Vagina (tissue), 2 donors: ENCODE measurements at regions not wholly inside any gene's neighbourhood (a gene's known extent, or its start where the extent isn't known, plus 50 kb on each side); places are given as distances from the start of the nearest gene placed in this dataset.
"Not testable (repeated sequence)": the region's sequence is repeated elsewhere in the genome, so short reads cannot be mapped to it uniquely, and the experiment has no call there.

Experiments used
- DNase-seq, 2 donors: peaks; one replicate each; pipeline ENCODE4 v3.0.0-alpha.2; 2017; ENCODE audit errors: extremely low spot score in 2 of 2
- H3K27ac ChIP-seq: fragments of 200-600 bp; sonication (generic); one replicate; pipeline ENCODE4 v1.5.1; 2019
- H3K27me3 ChIP-seq: fragments of 200-600 bp; sonication (generic); one replicate; pipeline ENCODE4 v1.5.1; 2019
- H3K36me3 ChIP-seq, 2 donors: fragments of 200-600 bp; sonication (generic); one replicate each; pipeline ENCODE4 v1.5.1; 2017 to 2019
- H3K4me1 ChIP-seq: fragments of 200-600 bp; sonication (generic); one replicate; pipeline ENCODE4 v1.5.1; 2019
- H3K4me3 ChIP-seq, 2 donors: fragments of 200-600 bp; sonication (generic); 1 replicate in 1 of 2; 2 replicates in 1 of 2; pipeline ENCODE4 v1.5.1; 2016 to 2019
- H3K9me3 ChIP-seq: fragments of 200-600 bp; sonication (generic); one replicate; pipeline ENCODE4 v1.5.1; 2019
- POLR2A ChIP-seq, 2 donors: fragments of 450-650 bp; IDR thresholded peaks; one replicate each; pipeline ENCODE4 v1.6.1; 2017; ENCODE audit warnings: antibody characterized with exemption in 2 of 2, mild to moderate bottlenecking in 2 of 2, moderate library complexity in 2 of 2
- POLR2AphosphoS5 ChIP-seq, 2 donors: sonication (generic); formaldehyde crosslinking; IDR thresholded peaks; one replicate each; pipeline ENCODE4 v1.9.0; 2017; ENCODE audit warnings: antibody characterized with exemption in 2 of 2, mild to moderate bottlenecking in 2 of 2, low read depth in 1 of 2; ENCODE audit not compliant: insufficient read depth in 1 of 2
- intact Hi-C: fragments of 100-400 bp; cut with DNase I; formaldehyde crosslinking; loops from one replicate; pipeline ENCODE4 v1.15.1; 2023
- TF ChIP-seq, protein P1 (sequence below), 3 experiments: fragments of 450-650 bp in 2 of 3; fragments of 200-600 bp in 1 of 3; sonication (generic) in 1 of 3; IDR thresholded peaks; one replicate each; pipeline ENCODE4 v1.5.1; 2017 to 2019; ENCODE audit warnings: antibody characterized with exemption in 3 of 3, mild to moderate bottlenecking in 2 of 3, moderate library complexity in 2 of 3

DNA sequence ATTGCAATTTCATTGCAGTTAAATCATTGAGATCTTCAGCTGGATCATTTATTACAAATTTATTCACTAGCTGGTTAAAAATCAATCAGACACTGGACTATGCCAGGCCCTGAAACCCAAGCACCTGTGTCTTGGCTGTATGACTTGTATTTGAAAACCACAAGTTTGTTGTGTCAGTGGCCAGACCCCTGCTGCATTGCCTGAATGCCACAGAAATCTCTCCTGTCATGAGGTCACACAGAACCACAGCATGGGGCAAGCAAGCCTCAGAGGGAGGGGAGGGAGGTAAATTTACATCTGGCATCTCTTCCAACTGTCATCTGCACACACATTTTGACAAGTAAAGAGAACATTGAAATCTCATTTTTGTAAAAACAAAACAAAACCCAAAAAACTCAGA is 90.0 kb downstream of the ARRDC3 start:
- Histone ChIP-seq H3K27me3 (no peaks in the 10 kb centered on the region), H3K27ac (no peak overlapping the region), H3K36me3 (no peaks in the 10 kb centered on the region), H3K4me3 (no peak overlapping the region), H3K4me1 (peaks cover 12% of the 10 kb centered on the region), H3K9me3 (no peaks in the 10 kb centered on the region)
- DNase-seq: no peak
- no peak for TF ChIP-seq POLR2A (IDR thresholded peaks at IDR 0.05)
- TF ChIP-seq, protein P1, sequence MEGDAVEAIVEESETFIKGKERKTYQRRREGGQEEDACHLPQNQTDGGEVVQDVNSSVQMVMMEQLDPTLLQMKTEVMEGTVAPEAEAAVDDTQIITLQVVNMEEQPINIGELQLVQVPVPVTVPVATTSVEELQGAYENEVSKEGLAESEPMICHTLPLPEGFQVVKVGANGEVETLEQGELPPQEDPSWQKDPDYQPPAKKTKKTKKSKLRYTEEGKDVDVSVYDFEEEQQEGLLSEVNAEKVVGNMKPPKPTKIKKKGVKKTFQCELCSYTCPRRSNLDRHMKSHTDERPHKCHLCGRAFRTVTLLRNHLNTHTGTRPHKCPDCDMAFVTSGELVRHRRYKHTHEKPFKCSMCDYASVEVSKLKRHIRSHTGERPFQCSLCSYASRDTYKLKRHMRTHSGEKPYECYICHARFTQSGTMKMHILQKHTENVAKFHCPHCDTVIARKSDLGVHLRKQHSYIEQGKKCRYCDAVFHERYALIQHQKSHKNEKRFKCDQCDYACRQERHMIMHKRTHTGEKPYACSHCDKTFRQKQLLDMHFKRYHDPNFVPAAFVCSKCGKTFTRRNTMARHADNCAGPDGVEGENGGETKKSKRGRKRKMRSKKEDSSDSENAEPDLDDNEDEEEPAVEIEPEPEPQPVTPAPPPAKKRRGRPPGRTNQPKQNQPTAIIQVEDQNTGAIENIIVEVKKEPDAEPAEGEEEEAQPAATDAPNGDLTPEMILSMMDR (IDR thresholded peaks at IDR 0.05): no peak
- no peak for TF ChIP-seq POLR2AphosphoS5 (IDR thresholded peaks at IDR 0.05; ENCODE audit: insufficient read depth in 1 of 2, low read depth in 1 of 2)
- intact Hi-C loops: no loop called here

DNA sequence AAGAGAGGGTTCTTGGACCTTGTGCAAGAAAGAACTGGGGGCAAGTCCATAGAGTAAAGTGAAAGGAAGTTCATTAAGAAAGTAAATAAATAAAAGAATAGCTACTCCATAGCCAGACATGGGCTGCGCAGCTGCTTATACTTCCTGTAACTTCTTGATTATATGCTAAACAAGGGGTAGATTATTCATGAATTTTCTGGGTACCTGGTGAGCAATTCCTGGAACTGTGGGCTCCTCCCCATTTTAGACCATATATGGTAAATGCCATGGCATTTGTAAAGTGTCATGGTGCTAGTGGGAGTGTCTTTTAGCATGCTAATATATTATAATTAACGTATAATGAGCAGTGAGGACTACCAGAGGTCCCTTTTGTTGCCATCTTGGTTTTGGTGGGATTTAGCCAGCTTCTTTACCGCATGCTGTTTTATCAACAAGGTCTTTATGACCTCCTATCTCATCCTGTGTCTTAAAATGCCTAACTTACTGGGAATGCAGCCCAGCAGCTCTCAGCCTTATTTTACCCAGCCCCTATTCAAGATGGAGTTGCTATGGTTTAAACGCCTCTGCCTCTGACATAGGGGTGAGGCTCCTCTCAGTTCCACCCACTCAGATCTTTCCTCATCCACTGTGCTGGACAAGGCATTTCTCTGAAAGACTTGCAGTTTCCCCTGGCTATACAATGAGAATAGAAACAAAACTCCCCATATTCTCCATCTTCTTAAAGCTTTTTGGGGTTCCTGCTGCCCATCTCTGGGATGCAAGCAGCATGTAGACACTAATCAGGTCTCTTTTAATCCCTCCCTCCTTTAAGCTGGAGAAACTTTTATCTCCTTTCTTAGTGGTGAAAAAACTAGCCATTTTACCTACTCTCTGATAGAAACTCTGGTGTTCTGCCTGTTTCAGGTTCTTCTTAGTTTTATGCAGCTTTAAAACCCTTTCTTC is 91.2 kb downstream of the ARRDC3 start:
- intact Hi-C loops: no loop called here
- Histone ChIP-seq H3K4me1 (peaks cover 6% of the 10 kb centered on the region), H3K27me3 (no peaks in the 10 kb centered on the region), H3K27ac (no peak overlapping the region), H3K9me3 (no peaks in the 10 kb centered on the region), H3K4me3 (no peak overlapping the region), H3K36me3 (no peaks in the 10 kb centered on the region)
- no peak for TF ChIP-seq POLR2AphosphoS5 (IDR thresholded peaks at IDR 0.05; ENCODE audit: insufficient read depth in 1 of 2, low read depth in 1 of 2)
- no peak for DNase-seq

DNA sequence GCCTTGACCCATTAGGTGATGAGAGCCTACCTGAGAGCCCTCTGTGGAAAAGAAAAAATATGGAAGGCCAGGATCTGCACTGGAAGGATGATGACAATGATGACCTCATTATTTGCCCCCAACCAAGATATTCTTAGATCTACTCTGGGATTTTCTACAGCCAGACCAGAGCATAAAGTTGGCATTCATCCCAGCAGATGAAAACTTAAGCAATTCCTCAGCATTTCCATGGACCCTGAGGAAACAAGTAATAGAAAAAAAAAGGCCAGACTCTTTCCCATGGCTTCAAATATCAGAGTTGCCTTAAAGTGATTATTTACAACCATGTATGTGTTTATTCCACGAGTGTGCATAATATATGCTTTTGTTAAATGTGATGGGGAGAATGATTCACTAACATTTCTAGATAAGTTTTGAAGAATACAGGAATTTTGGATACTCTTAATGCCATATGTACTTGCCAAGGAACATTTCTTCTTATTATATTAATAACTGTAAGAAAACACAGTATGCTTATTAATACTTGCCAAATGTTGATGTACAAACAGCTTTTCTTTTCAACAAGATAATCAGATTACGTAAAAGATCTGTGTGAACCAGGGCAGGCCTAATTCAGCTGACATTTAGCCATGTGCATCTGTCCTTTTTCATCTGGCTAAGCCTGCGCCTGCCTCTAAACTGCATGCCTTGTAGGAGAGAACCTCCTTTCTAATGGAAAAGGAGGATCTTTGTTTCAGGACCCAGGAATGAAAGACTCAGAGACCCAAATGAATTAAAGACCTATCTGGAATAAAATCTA is 94.8 kb downstream of the ARRDC3 start:
- Histone ChIP-seq H3K4me3 (no peak overlapping the region), H3K36me3 (no peaks in the 10 kb centered on the region), H3K9me3 (no peaks in the 10 kb centered on the region), H3K4me1 (peaks cover 12% of the 10 kb centered on the region), H3K27me3 (no peaks in the 10 kb centered on the region), H3K27ac (peak overlapping the region; percentile 14)
- no peak for DNase-seq
- intact Hi-C loops: no loop called here
- no peak for TF ChIP-seq POLR2A (IDR thresholded peaks at IDR 0.05)
- TF ChIP-seq, protein P1 (IDR thresholded peaks at IDR 0.05): no peak
- TF ChIP-seq POLR2AphosphoS5 (IDR thresholded peaks at IDR 0.05; ENCODE audit: insufficient read depth in 1 of 2, low read depth in 1 of 2): no peak

DNA sequence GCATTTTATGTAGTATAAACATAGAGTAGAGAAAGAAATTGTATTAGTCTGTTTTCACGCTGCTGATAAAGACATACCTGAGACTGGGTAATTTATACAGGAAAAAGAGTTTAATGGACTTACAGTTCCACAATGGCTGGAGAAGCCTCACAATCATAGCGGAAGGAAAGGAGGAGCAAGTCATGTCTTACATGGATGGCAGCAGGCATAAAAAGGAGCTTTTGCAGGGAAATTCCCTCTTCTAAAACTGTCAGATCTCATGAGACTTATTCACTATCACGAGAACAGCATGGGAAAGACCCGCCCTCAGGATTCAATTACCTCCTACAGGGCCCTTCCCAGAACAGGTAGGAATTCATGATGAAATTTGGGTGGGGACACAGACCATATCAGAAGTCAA is 98.1 kb downstream of the ARRDC3 start:
- peaks cover 20% of the 10 kb centered on the region for H3K4me1 ChIP-seq
- intact Hi-C loops, DNase-seq: not testable (repeated sequence)

DNA sequence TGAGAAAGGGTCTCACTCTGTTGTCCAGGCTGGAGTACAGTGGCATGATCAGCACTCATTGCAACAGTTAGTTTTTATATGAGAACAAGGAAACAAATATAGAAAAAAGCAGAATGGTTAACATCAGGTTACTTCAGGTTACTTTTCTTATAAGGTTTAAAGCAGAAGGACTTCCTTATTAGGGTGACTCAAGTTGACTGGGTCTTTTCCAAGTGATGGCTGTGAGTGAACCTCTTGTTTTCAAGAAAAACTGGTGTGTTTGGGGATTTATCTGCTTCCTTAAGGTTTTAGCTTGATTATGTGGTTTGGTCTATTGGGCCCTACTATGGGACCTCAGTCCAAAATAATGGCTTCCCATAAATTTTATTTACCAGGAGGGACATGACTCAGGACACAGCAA is 99.2 kb downstream of the ARRDC3 start:
- intact Hi-C loops: loop anchor here (5.0 kb wide), 1 partner anchor 98 kb away; the partner anchor contains the start of gene ARRDC3
- Histone ChIP-seq H3K9me3 (no peaks in the 10 kb centered on the region), H3K4me1 (peaks cover 30% of the 10 kb centered on the region), H3K27ac (peak overlapping the region; percentile 29), H3K36me3 (no peaks in the 10 kb centered on the region), H3K4me3 (no peak overlapping the region), H3K27me3 (no peaks in the 10 kb centered on the region)
- no peak for DNase-seq
- peak in 1 of 2 donors; percentile 59 for TF ChIP-seq POLR2AphosphoS5 (IDR thresholded peaks at IDR 0.05; ENCODE audit: insufficient read depth in 1 of 2, low read depth in 1 of 2)
- no peak for TF ChIP-seq POLR2A (IDR thresholded peaks at IDR 0.05)

More for the DNA sequence above, 98.1 kb downstream of the ARRDC3 start:
- H3K27ac ChIP-seq, H3K36me3 ChIP-seq, H3K4me3 ChIP-seq, H3K9me3 ChIP-seq, H3K27me3 ChIP-seq: not testable (repeated sequence)

DNA sequence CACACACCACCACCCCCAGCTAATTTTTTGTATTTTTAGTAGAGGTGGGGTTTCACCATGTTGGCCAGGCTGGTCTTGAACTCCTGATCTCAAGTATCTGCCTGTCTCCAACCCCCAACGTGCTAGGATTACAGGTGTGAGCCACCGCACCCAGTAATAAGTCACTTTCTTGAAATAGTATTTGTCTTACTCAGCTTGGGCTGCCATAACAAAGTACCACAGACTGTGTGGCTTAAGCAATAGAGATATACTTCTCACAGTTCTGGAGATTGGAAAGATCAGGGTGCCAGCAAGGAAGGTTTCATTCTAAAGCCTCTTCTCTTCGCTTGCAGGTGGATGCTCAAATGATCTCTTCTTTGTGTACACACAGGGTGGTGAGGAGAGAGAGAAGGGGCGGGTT is 99.8 kb downstream of the ARRDC3 start:
- H3K9me3 ChIP-seq: no peaks in the 10 kb centered on the region
- peak overlapping the region; percentile 29 for H3K27ac ChIP-seq
- no peak overlapping the region for H3K4me3 ChIP-seq
- H3K27me3 ChIP-seq: no peaks in the 10 kb centered on the region
- H3K36me3 ChIP-seq: no peaks in the 10 kb centered on the region
- intact Hi-C loops: loop anchor here (5.0 kb wide), 1 partner anchor 99 kb away; the partner anchor contains the start of gene ARRDC3
- TF ChIP-seq POLR2A (IDR thresholded peaks at IDR 0.05) (no peak), POLR2AphosphoS5 (IDR thresholded peaks at IDR 0.05; ENCODE audit: insufficient read depth in 1 of 2, low read depth in 1 of 2) (no peak)
- TF ChIP-seq, protein P1 (IDR thresholded peaks at IDR 0.05): no peak
- peaks cover 30% of the 10 kb centered on the region for H3K4me1 ChIP-seq
- DNase-seq: no peak
